ENCODE measurements at regions not wholly inside any gene's neighbourhood (a gene's known extent, or its start where the extent isn't known, plus 50 kb on each side); places are given as distances from the start of the nearest gene placed in this dataset.

DNA sequence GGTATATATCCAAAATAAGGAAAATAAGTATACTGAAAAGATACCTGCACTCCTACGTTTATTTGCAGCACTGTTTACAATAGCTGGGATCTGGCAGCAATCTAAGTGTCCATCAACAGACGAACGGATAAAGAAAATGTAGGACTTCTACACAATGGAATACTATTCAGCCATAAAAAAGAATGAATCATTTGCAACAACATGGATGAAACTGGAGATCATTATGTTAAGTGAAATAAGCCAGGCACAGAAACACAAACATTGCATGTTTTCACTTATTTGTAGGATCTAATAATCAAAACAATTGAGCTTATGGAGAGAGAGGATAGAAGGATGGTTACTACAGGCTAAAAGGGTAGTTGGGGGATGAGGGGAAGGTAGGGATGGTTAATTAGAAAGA is 494.0 kb downstream of the UQCRFS1 start:
- no peaks in the 10 kb centered on the region for H3K4me1 ChIP-seq (ENCODE audit: control insufficient read depth, extremely low read depth, insufficient read depth, low read length)
- no peaks in the 10 kb centered on the region for H3K9me1 ChIP-seq (replicated peaks; ENCODE audit: control insufficient read depth, extremely low read depth, insufficient read depth, low read length)
- BruUV-seq (replicated peaks) = no TSS peak
- no peaks in the 10 kb centered on the region for H3K27me3 ChIP-seq (ENCODE audit: control insufficient read depth in 2 of 2, insufficient read depth in 2 of 2, low read length in 2 of 2)
- no peaks in the 10 kb centered on the region for H3K79me2 ChIP-seq (ENCODE audit: control insufficient read depth, insufficient read depth, low read length)
- TF ChIP-seq FOS (IDR thresholded peaks at IDR 0.05; ENCODE audit: borderline replicate concordance, insufficient read depth, low read length) = no peak
- TF ChIP-seq EZH2 (IDR thresholded peaks at IDR 0.05; ENCODE audit: borderline replicate concordance, low read depth, low read length, severe bottlenecking) = no peak
- H3K9me3 ChIP-seq (replicated peaks; ENCODE audit: control insufficient read depth, insufficient read depth, low read length) = no peaks in the 10 kb centered on the region
- no peak overlapping the region for H3K27ac ChIP-seq (ENCODE audit: insufficient read depth, low read depth, low read length)
- H3K9ac ChIP-seq (replicated peaks; ENCODE audit: extremely low read depth, insufficient read depth, low read length) = no peak overlapping the region
- intact Hi-C loops (cut with micrococcal nuclease) (no loop called here), dilution Hi-C loops (cut with MboI; ENCODE audit: extremely low pct_ligation_motif_present, low sequenced_read_pairs) (no loop called here)
- no peak overlapping the region for H3K4me2 ChIP-seq (ENCODE audit: insufficient read depth, low read length)
- POLR2A ChIA-PET = no interaction called here
- H3K36me3 ChIP-seq (ENCODE audit: control insufficient read depth in 2 of 2, extremely low read depth in 1 of 2, insufficient read depth in 2 of 2, low read length in 2 of 2) = no peaks in the 10 kb centered on the region
- H4K20me1 ChIP-seq (replicated peaks; ENCODE audit: control insufficient read depth, extremely low read depth, insufficient read depth, low read length) = no peaks in the 10 kb centered on the region
- CTCF ChIA-PET = no interaction called here
- FAIRE-seq (no peak), DNase-seq (ENCODE audit: low read depth, low spot score) (no peak)
- H2AFZ ChIP-seq (ENCODE audit: low read depth, low read length) = no peak overlapping the region
- no peak overlapping the region for H3K4me3 ChIP-seq (replicated peaks in 1 of 3; ENCODE audit: insufficient read depth in 1 of 3, low read depth in 1 of 3, low read length in 3 of 3)

DNA sequence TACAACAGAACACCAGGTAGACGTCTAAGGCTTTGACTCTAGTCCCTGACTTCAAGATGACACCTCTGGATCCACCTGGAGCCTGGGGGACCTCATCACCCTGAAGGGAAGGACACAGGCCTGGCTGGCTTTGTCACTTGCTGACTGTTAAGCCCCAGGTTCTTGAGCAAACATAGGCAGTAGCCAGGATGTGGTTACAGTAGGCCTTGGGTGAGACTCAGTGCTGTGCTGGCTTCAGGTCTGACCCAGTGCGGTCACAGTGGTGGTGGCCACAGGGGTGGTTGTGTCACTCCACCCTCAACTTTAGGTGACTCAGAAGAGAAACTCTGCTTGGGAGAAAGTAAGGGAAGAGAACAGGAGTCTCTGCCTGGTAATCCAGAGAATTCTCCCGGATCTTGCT is 497.8 kb downstream of the UQCRFS1 start:
- ChIA-PET CTCF (no interaction called here), POLR2A (no interaction called here)
- no peaks in the 10 kb centered on the region for H3K9me3 ChIP-seq (replicated peaks; ENCODE audit: control insufficient read depth, insufficient read depth, low read length)
- DNase-seq (ENCODE audit: low read depth, low spot score) (no peak), FAIRE-seq (no peak)
- intact Hi-C loops (cut with micrococcal nuclease) = no loop called here
- no peaks in the 10 kb centered on the region for H3K4me1 ChIP-seq (ENCODE audit: control insufficient read depth, extremely low read depth, insufficient read depth, low read length)
- H3K4me2 ChIP-seq (ENCODE audit: insufficient read depth, low read length) = no peak overlapping the region
- no peaks in the 10 kb centered on the region for H4K20me1 ChIP-seq (replicated peaks; ENCODE audit: control insufficient read depth, extremely low read depth, insufficient read depth, low read length)
- no peaks in the 10 kb centered on the region for H3K79me2 ChIP-seq (ENCODE audit: control insufficient read depth, insufficient read depth, low read length)
- H3K27me3 ChIP-seq (ENCODE audit: control insufficient read depth in 2 of 2, insufficient read depth in 2 of 2, low read length in 2 of 2) = no peaks in the 10 kb centered on the region
- dilution Hi-C loops (cut with MboI; ENCODE audit: extremely low pct_ligation_motif_present, low sequenced_read_pairs) = no loop called here
- H3K9me1 ChIP-seq (replicated peaks; ENCODE audit: control insufficient read depth, extremely low read depth, insufficient read depth, low read length) = no peaks in the 10 kb centered on the region
- H3K9ac ChIP-seq (replicated peaks; ENCODE audit: extremely low read depth, insufficient read depth, low read length) = no peak overlapping the region
- H2AFZ ChIP-seq (ENCODE audit: low read depth, low read length) = no peak overlapping the region
- no peak overlapping the region for H3K27ac ChIP-seq (ENCODE audit: insufficient read depth, low read depth, low read length)
- no peak overlapping the region for H3K4me3 ChIP-seq (replicated peaks in 1 of 3; ENCODE audit: insufficient read depth in 1 of 3, low read depth in 1 of 3, low read length in 3 of 3)
- no peak for TF ChIP-seq CTCF (IDR thresholded peaks at IDR 0.05; ENCODE audit: extremely low read depth in 1 of 2, insufficient read depth in 1 of 2, low read depth in 1 of 2, low read length in 2 of 2)
- no peak for TF ChIP-seq EZH2 (IDR thresholded peaks at IDR 0.05; ENCODE audit: borderline replicate concordance, low read depth, low read length, severe bottlenecking)
- no peak for TF ChIP-seq MYC (IDR thresholded peaks at IDR 0.05; ENCODE audit: low read depth, low read length)
- TF ChIP-seq MAX (IDR thresholded peaks at IDR 0.05; ENCODE audit: insufficient read depth, insufficient read length) = no peak
- no peak for TF ChIP-seq FOS (IDR thresholded peaks at IDR 0.05; ENCODE audit: borderline replicate concordance, insufficient read depth, low read length)
- no peak for TF ChIP-seq POLR2A (IDR thresholded peaks at IDR 0.05; ENCODE audit: low read depth, low read length)
- no peak for TF ChIP-seq GATA2 (IDR thresholded peaks at IDR 0.05; ENCODE audit: insufficient read depth, insufficient read length, low read depth, low read length)
- no peak for TF ChIP-seq JUN (IDR thresholded peaks at IDR 0.05; ENCODE audit: borderline replicate concordance, insufficient read depth, insufficient read length, low read depth)
- BruUV-seq (replicated peaks) = no TSS peak
- H3K36me3 ChIP-seq (ENCODE audit: control insufficient read depth in 2 of 2, extremely low read depth in 1 of 2, insufficient read depth in 2 of 2, low read length in 2 of 2) = no peaks in the 10 kb centered on the region

Data from endothelial cell of umbilical vein (primary cell).